ENCODE measurements at regions not wholly inside any gene's neighbourhood (a gene's known extent, or its start where the extent isn't known, plus 50 kb on each side); places are given as distances from the start of the nearest gene placed in this dataset.

GRCh38 chr1:5191470-5191869, 537.1 kb downstream of the AJAP1 start:
- peaks cover 55% of the 10 kb centered on the region for H3K36me3 Mint-ChIP-seq
- H3K4me3 Mint-ChIP-seq, result no peak overlapping the region
- POLR2A ChIA-PET, result no interaction called here
- H3K27me3 Mint-ChIP-seq (ENCODE audit: low read depth), result peaks cover 4% of the 10 kb centered on the region
- CTCF ChIA-PET, result no interaction called here
- H3K4me1 Mint-ChIP-seq, result no peaks in the 10 kb centered on the region
- H3K9me3 Mint-ChIP-seq, result peaks cover 54% of the 10 kb centered on the region
- ATAC-seq (no peak), DNase-seq (ENCODE audit: low spot score) (no peak)
- no peak overlapping the region for H3K27ac Mint-ChIP-seq
- TF ChIP-seq, protein P1, sequence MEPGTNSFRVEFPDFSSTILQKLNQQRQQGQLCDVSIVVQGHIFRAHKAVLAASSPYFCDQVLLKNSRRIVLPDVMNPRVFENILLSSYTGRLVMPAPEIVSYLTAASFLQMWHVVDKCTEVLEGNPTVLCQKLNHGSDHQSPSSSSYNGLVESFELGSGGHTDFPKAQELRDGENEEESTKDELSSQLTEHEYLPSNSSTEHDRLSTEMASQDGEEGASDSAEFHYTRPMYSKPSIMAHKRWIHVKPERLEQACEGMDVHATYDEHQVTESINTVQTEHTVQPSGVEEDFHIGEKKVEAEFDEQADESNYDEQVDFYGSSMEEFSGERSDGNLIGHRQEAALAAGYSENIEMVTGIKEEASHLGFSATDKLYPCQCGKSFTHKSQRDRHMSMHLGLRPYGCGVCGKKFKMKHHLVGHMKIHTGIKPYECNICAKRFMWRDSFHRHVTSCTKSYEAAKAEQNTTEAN (CRISPR knock-in tag; IDR thresholded peaks at IDR 0.05), result no peak
- TF ChIP-seq MYBL2 (CRISPR knock-in tag; IDR thresholded peaks at IDR 0.05) (no peak), FOXK1 (CRISPR knock-in tag; IDR thresholded peaks at IDR 0.05) (no peak), NFE2L1 (CRISPR knock-in tag; IDR thresholded peaks at IDR 0.05) (no peak), SOX15 (CRISPR knock-in tag; IDR thresholded peaks at IDR 0.05) (no peak), CREM (CRISPR knock-in tag; IDR thresholded peaks at IDR 0.05) (no peak), MXD4 (CRISPR knock-in tag; IDR thresholded peaks at IDR 0.05; ENCODE audit: borderline replicate concordance) (no peak), TEAD4 (CRISPR knock-in tag; IDR thresholded peaks at IDR 0.05) (no peak), AFF4 (CRISPR knock-in tag; IDR thresholded peaks at IDR 0.05; ENCODE audit: borderline replicate concordance) (no peak), ZNF232 (CRISPR knock-in tag; IDR thresholded peaks at IDR 0.05) (no peak), STAT6 (CRISPR knock-in tag; conservative IDR thresholded peaks at IDR 0.05; ENCODE audit: low read depth) (no peak), FOXP1 (CRISPR knock-in tag; IDR thresholded peaks at IDR 0.05; ENCODE audit: borderline replicate concordance) (no peak), ETV6 (CRISPR knock-in tag; IDR thresholded peaks at IDR 0.05) (no peak), ATF1 (CRISPR knock-in tag; IDR thresholded peaks at IDR 0.05) (no peak), SP1 (CRISPR knock-in tag; conservative IDR thresholded peaks at IDR 0.05) (no peak), SMAD3 (CRISPR knock-in tag; IDR thresholded peaks at IDR 0.05; ENCODE audit: borderline replicate concordance) (no peak), NR2C2 (CRISPR knock-in tag; IDR thresholded peaks at IDR 0.05) (no peak), ZNF416 (CRISPR knock-in tag; IDR thresholded peaks at IDR 0.05) (no peak), GRHL2 (CRISPR knock-in tag; IDR thresholded peaks at IDR 0.05; ENCODE audit: insufficient replicate concordance, severe bottlenecking) (no peak)
- TF ChIP-seq, protein P2, sequence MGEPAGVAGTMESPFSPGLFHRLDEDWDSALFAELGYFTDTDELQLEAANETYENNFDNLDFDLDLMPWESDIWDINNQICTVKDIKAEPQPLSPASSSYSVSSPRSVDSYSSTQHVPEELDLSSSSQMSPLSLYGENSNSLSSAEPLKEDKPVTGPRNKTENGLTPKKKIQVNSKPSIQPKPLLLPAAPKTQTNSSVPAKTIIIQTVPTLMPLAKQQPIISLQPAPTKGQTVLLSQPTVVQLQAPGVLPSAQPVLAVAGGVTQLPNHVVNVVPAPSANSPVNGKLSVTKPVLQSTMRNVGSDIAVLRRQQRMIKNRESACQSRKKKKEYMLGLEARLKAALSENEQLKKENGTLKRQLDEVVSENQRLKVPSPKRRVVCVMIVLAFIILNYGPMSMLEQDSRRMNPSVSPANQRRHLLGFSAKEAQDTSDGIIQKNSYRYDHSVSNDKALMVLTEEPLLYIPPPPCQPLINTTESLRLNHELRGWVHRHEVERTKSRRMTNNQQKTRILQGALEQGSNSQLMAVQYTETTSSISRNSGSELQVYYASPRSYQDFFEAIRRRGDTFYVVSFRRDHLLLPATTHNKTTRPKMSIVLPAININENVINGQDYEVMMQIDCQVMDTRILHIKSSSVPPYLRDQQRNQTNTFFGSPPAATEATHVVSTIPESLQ (CRISPR knock-in tag; IDR thresholded peaks at IDR 0.05), result no peak

Measured in WTC11 (cell line).